HL-60/S4 treated with phorbol 12-myristate 13-acetate at 8.2 ng/mL for 4 days and 3 days (cell line): ENCODE measurements at regions not wholly inside any gene's neighbourhood (a gene's known extent, or its start where the extent isn't known, plus 50 kb on each side); places are given as distances from the start of the nearest gene placed in this dataset.

Source experiments
- in situ Hi-C: fragments of 300-500 bp; cut with MboI; formaldehyde crosslinking; loops from 2 replicates; pipeline ENCODE4 v1.15.0; 2022; ENCODE audit warnings: low sequenced_read_pairs

GRCh38 chr12:93010461-93010860 is 81.4 kb upstream of the EEA1 start:
- in situ Hi-C loops = no loop called here

- in situ Hi-C loops = no loop called here
Observed at GRCh38 chr12:93011100-93011499, 82.0 kb upstream of the EEA1 start.

- in situ Hi-C loops = no loop called here
Observed at GRCh38 chr12:93015871-93016751, 87.0 kb upstream of the EEA1 start.

GRCh38 chr12:93016752-93017350 is 87.8 kb upstream of the EEA1 start:
- in situ Hi-C loops = no loop called here

GRCh38 chr12:93018610-93019009 is 89.5 kb upstream of the EEA1 start:
- in situ Hi-C loops = no loop called here

GRCh38 chr12:93019212-93019927 is 90.3 kb upstream of the EEA1 start:
- in situ Hi-C loops = no loop called here

GRCh38 chr12:93019975-93020630 is 91.0 kb upstream of the EEA1 start:
- in situ Hi-C loops = no loop called here

GRCh38 chr12:93020631-93021597 is 91.8 kb upstream of the EEA1 start:
- in situ Hi-C loops = no loop called here

- in situ Hi-C loops = no loop called here
Observed at GRCh38 chr12:93022603-93023340, 93.7 kb upstream of the EEA1 start.

- in situ Hi-C loops = loop anchor here (25.0 kb wide), 1 partner anchor 362 kb away; the partner anchor contains the start of gene NUDT4
Observed at GRCh38 chr12:93025145-93026103, 96.3 kb upstream of the EEA1 start.

GRCh38 chr12:93027041-93027440 is 97.9 kb upstream of the EEA1 start:
- in situ Hi-C loops = loop anchor here (25.0 kb wide), 1 partner anchor 360 kb away; the partner anchor contains the start of gene NUDT4

- in situ Hi-C loops = loop anchor here (25.0 kb wide), 1 partner anchor 358 kb away; the partner anchor contains the start of gene NUDT4
Observed at GRCh38 chr12:93029091-93029490, 100.0 kb upstream of the EEA1 start.

GRCh38 chr12:93031028-93031427 is 101.9 kb upstream of the EEA1 start:
- in situ Hi-C loops = loop anchor here (25.0 kb wide), 1 partner anchor 356 kb away; the partner anchor contains the start of gene NUDT4

GRCh38 chr12:93032758-93033157 is 103.7 kb upstream of the EEA1 start:
- in situ Hi-C loops = loop anchor here (25.0 kb wide), 1 partner anchor 355 kb away; the partner anchor contains the start of gene NUDT4

GRCh38 chr12:93033948-93034347 is 104.9 kb upstream of the EEA1 start:
- in situ Hi-C loops = loop anchor here (25.0 kb wide), 1 partner anchor 353 kb away; the partner anchor contains the start of gene NUDT4

GRCh38 chr12:93039062-93039461 is 110.0 kb upstream of the EEA1 start:
- in situ Hi-C loops = loop anchor here (25.0 kb wide), 1 partner anchor 348 kb away; the partner anchor contains the start of gene NUDT4

- in situ Hi-C loops = loop anchor here (25.0 kb wide), 1 partner anchor 347 kb away; the partner anchor contains the start of gene NUDT4
Observed at GRCh38 chr12:93039930-93040329, 110.8 kb upstream of the EEA1 start.
